IMR-90 (cell line): ENCODE measurements at regions not wholly inside any gene's neighbourhood (a gene's known extent, or its start where the extent isn't known, plus 50 kb on each side); places are given as distances from the start of the nearest gene placed in this dataset.

Experiments used
- BHLHE40 ChIP-seq: fragments of 150-350 bp; IDR thresholded peaks from 2 replicates; pipeline ENCODE4 v1.6.1; 2016; ENCODE audit warnings: mild to moderate bottlenecking, low read depth, low read length
- CEBPB ChIP-seq: IDR thresholded peaks from 2 replicates; pipeline ENCODE4 v1.6.1; 2012; ENCODE audit warnings: low read depth, low read length, improper control_type of control experiment
- CHD1 ChIP-seq: IDR thresholded peaks from 2 replicates; pipeline ENCODE4 v1.6.1; 2012; ENCODE audit warnings: low read depth, low read length, improper control_type of control experiment
- CTCF ChIP-seq: conservative IDR thresholded peaks from 2 replicates; pipeline ENCODE4 v1.5.1; 2012; ENCODE audit warnings: mild to moderate bottlenecking, low read depth, low read length, improper control_type of control experiment
- FOS ChIP-seq: fragments of 150-350 bp; IDR thresholded peaks from 2 replicates; pipeline ENCODE4 v1.6.1; 2016; ENCODE audit warnings: low read depth, low read length
- MAFK ChIP-seq: IDR thresholded peaks from 2 replicates; pipeline ENCODE4 v1.6.1; 2012; ENCODE audit warnings: low read depth, low read length, improper control_type of control experiment
- MAZ ChIP-seq: IDR thresholded peaks from 2 replicates; pipeline ENCODE4 v1.6.1; 2012; ENCODE audit warnings: low read depth, mild to moderate bottlenecking, low read length, improper control_type of control experiment, moderate library complexity, borderline replicate concordance
- MXI1 ChIP-seq: IDR thresholded peaks from 2 replicates; pipeline ENCODE4 v1.6.1; 2012; ENCODE audit warnings: low read depth, mild to moderate bottlenecking, low read length, moderate library complexity, borderline replicate concordance
- POLR2A ChIP-seq: IDR thresholded peaks from 2 replicates; pipeline ENCODE4 v1.6.1; 2012; ENCODE audit warnings: mild to moderate bottlenecking, low read depth, low read length
- RCOR1 ChIP-seq: IDR thresholded peaks from 2 replicates; pipeline ENCODE4 v1.6.1; 2012; ENCODE audit warnings: mild to moderate bottlenecking, low read length, improper control_type of control experiment; ENCODE audit not compliant: insufficient replicate concordance
- RFX5 ChIP-seq: IDR thresholded peaks from 2 replicates; pipeline ENCODE4 v1.8.0; 2012; ENCODE audit warnings: low read depth, mild to moderate bottlenecking, low read length, moderate library complexity
- SMC3 ChIP-seq: fragments of 150-350 bp; IDR thresholded peaks from 2 replicates; pipeline ENCODE4 v1.6.1; 2016; ENCODE audit warnings: low read depth, mild to moderate bottlenecking, antibody characterized with exemption, low read length, moderate library complexity

- TF ChIP-seq SMC3 (no peak), CTCF (no peak), CEBPB (no peak), POLR2A (no peak), MAFK (no peak), FOS (no peak), CHD1 (no peak), RFX5 (no peak), BHLHE40 (no peak), MAZ (no peak), MXI1 (no peak), RCOR1 (no peak)
Observed at GRCh38 chr5:58399951-58400350, 59.9 kb downstream of the PLK2 start.
